OCI-LY1 (cell line): ENCODE measurements at regions not wholly inside any gene's neighbourhood (a gene's known extent, or its start where the extent isn't known, plus 50 kb on each side); places are given as distances from the start of the nearest gene placed in this dataset.

ENCODE experiments used
- H2AFZ ChIP-seq: fragments of 200-600 bp; sonication (generic), shearing (Covaris generic); 2 replicates; pipeline ENCODE4 v1.6.0; 2014; ENCODE audit warnings: antibody characterized with exemption, mild to moderate bottlenecking, low read length
- H3F3A ChIP-seq: fragments of 200-600 bp; sonication (generic), shearing (Covaris generic); 2 replicates; pipeline ENCODE4 v1.6.0; 2014; ENCODE audit warnings: mild to moderate bottlenecking, antibody characterized with exemption, low read length, moderate library complexity; ENCODE audit not compliant: insufficient read depth
- H3K27ac ChIP-seq: fragments of 200-600 bp; sonication (generic); 2 replicates; pipeline ENCODE4 v1.5.1; 2014; ENCODE audit warnings: low read length, mixed run types, mild to moderate bottlenecking, low read depth; ENCODE audit not compliant: poor library complexity, severe bottlenecking
- H3K27me3 ChIP-seq: fragments of 200-600 bp; sonication (generic); 2 replicates; pipeline ENCODE4 v1.6.0; 2014; ENCODE audit warnings: antibody characterized with exemption, mild to moderate bottlenecking, low read length, moderate library complexity; ENCODE audit not compliant: insufficient read depth
- H3K36me3 ChIP-seq: fragments of 200-600 bp; sonication (generic); 2 replicates; pipeline ENCODE4 v1.6.1; 2014; ENCODE audit warnings: mild to moderate bottlenecking, antibody characterized with exemption, low read length, moderate library complexity, mixed read lengths; ENCODE audit not compliant: insufficient read depth
- H3K4me1 ChIP-seq: fragments of 200-600 bp; sonication (generic); 2 replicates; pipeline ENCODE4 v1.5.1; 2014; ENCODE audit warnings: mild to moderate bottlenecking, low read length, moderate library complexity; ENCODE audit not compliant: insufficient read depth, severe bottlenecking
- H3K4me2 ChIP-seq: fragments of 200-600 bp; sonication (generic), shearing (Covaris generic); 2 replicates; pipeline ENCODE4 v1.6.1; 2014; ENCODE audit warnings: low read length
- H3K4me3 ChIP-seq: fragments of 200-600 bp; sonication (generic); 2 replicates; pipeline ENCODE4 v1.5.1; 2014; ENCODE audit warnings: low read length, low read depth, mild to moderate bottlenecking, mixed read lengths; ENCODE audit not compliant: poor library complexity, severe bottlenecking
- H3K79me2 ChIP-seq: fragments of 200-600 bp; shearing (Covaris generic); 2 replicates; pipeline ENCODE4 v1.6.1; 2016; ENCODE audit warnings: mixed run types, low read length, mixed read lengths; ENCODE audit not compliant: insufficient read depth
- H3K9ac ChIP-seq: fragments of 200-600 bp; sonication (generic), shearing (Covaris generic); 2 replicates; pipeline ENCODE4 v1.6.1; 2014; ENCODE audit warnings: mild to moderate bottlenecking, low read length, mixed read lengths
- H3K9me2 ChIP-seq: fragments of 200-600 bp; sonication (generic), shearing (Covaris generic); 2 replicates; pipeline ENCODE4 v1.6.1; 2014; ENCODE audit warnings: low read depth, mild to moderate bottlenecking, low read length, mixed read lengths
- H3K9me3 ChIP-seq: fragments of 200-600 bp; shearing (Covaris generic); 2 replicates; pipeline ENCODE4 v1.6.1; 2014; ENCODE audit warnings: low read length, mixed read lengths
- H4K20me1 ChIP-seq: fragments of 200-600 bp; sonication (generic), shearing (Covaris generic); 2 replicates; pipeline ENCODE4 v1.6.0; 2016; ENCODE audit warnings: mild to moderate bottlenecking, low read length; ENCODE audit not compliant: insufficient read depth
- EZH2 ChIP-seq: fragments of 200-600 bp; sonication (generic), shearing (Covaris generic); IDR thresholded peaks from 2 replicates; pipeline ENCODE4 v1.8.0; 2017; ENCODE audit warnings: borderline replicate concordance, mixed run types, mild to moderate bottlenecking, antibody characterized with exemption, low read length, moderate library complexity, mixed read lengths
- TF ChIP-seq, protein P1 (sequence below): fragments of 200-600 bp; sonication (generic), shearing (Covaris generic); IDR thresholded peaks from 2 replicates; pipeline ENCODE4 v1.5.1; 2017; ENCODE audit warnings: mild to moderate bottlenecking, antibody characterized with exemption, low read length, moderate library complexity, mixed read lengths

GRCh38 chr2:12498704-12499103 is 218.0 kb upstream of the TRIB2 start:
- no peaks in the 10 kb centered on the region for H3F3A ChIP-seq

GRCh38 chr2:12500899-12501298 is 215.8 kb upstream of the TRIB2 start:
- H3K79me2 ChIP-seq = no peaks in the 10 kb centered on the region
- no peaks in the 10 kb centered on the region for H3K9me2 ChIP-seq
- no peak overlapping the region for H2AFZ ChIP-seq
- H3K36me3 ChIP-seq = no peaks in the 10 kb centered on the region
- H3K9ac ChIP-seq = no peak overlapping the region
- no peak overlapping the region for H3K4me3 ChIP-seq
- H3K27me3 ChIP-seq = no peaks in the 10 kb centered on the region
- no peaks in the 10 kb centered on the region for H3K9me3 ChIP-seq
- H3F3A ChIP-seq = no peaks in the 10 kb centered on the region
- H3K4me2 ChIP-seq = no peak overlapping the region
- H3K27ac ChIP-seq = no peak overlapping the region
- peaks cover 7% of the 10 kb centered on the region for H3K4me1 ChIP-seq
- TF ChIP-seq, protein P1, sequence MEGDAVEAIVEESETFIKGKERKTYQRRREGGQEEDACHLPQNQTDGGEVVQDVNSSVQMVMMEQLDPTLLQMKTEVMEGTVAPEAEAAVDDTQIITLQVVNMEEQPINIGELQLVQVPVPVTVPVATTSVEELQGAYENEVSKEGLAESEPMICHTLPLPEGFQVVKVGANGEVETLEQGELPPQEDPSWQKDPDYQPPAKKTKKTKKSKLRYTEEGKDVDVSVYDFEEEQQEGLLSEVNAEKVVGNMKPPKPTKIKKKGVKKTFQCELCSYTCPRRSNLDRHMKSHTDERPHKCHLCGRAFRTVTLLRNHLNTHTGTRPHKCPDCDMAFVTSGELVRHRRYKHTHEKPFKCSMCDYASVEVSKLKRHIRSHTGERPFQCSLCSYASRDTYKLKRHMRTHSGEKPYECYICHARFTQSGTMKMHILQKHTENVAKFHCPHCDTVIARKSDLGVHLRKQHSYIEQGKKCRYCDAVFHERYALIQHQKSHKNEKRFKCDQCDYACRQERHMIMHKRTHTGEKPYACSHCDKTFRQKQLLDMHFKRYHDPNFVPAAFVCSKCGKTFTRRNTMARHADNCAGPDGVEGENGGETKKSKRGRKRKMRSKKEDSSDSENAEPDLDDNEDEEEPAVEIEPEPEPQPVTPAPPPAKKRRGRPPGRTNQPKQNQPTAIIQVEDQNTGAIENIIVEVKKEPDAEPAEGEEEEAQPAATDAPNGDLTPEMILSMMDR = no peak
- no peak for TF ChIP-seq EZH2
- no peaks in the 10 kb centered on the region for H4K20me1 ChIP-seq

More at GRCh38 chr2:12498704-12499103, 218.0 kb upstream of the TRIB2 start:
- H3K79me2 ChIP-seq = no peaks in the 10 kb centered on the region
- no peak overlapping the region for H3K4me2 ChIP-seq
- no peaks in the 10 kb centered on the region for H3K9me3 ChIP-seq
- peaks cover 7% of the 10 kb centered on the region for H3K4me1 ChIP-seq
- no peaks in the 10 kb centered on the region for H4K20me1 ChIP-seq
- H3K27me3 ChIP-seq = no peaks in the 10 kb centered on the region
- H3K36me3 ChIP-seq = no peaks in the 10 kb centered on the region
- H3K9me2 ChIP-seq = no peaks in the 10 kb centered on the region
- no peak for TF ChIP-seq EZH2
- TF ChIP-seq, protein P1 = no peak
- no peak overlapping the region for H3K27ac ChIP-seq
- no peak overlapping the region for H3K4me3 ChIP-seq
- H3K9ac ChIP-seq = no peak overlapping the region
- no peak overlapping the region for H2AFZ ChIP-seq

DNA sequence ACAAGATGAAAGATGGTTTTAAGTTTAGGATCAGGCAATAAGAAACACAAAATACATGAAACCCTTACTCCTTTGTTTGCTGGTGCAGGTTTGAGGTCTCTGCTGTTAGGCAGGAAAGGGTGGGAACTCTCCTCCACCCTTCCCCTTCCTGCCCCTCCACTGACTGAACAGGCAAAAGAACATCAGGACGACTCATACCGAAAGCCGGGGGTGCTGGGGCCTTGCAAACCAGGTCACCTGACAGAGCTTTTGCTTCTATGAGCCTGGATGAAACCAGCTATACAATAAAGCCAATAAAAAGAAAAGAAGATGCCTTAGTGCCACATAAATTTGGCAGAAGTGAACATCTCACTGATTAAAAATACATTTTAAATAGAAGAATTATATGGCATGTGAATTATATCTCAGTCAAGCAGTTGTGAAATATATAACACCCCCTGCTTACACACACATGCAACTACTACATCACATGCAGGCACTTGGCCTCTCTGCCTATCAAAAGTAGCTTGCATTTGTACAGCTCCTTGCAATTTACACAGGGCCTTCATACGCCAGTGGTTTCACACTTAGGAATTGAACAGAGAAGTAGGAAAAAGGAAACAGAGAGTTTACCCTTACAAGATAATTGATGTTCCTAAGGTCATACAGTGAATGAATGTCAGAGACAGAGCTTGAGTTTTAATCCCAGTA is 215.1 kb upstream of the TRIB2 start:
- no peaks in the 10 kb centered on the region for H3F3A ChIP-seq
- H3K27me3 ChIP-seq = no peaks in the 10 kb centered on the region
- no peak overlapping the region for H3K9ac ChIP-seq
- no peak overlapping the region for H3K4me3 ChIP-seq
- no peaks in the 10 kb centered on the region for H3K79me2 ChIP-seq
- no peak overlapping the region for H2AFZ ChIP-seq
- no peaks in the 10 kb centered on the region for H4K20me1 ChIP-seq
- peaks cover 7% of the 10 kb centered on the region for H3K4me1 ChIP-seq
- no peaks in the 10 kb centered on the region for H3K9me3 ChIP-seq
- no peaks in the 10 kb centered on the region for H3K36me3 ChIP-seq
- TF ChIP-seq, protein P1 = no peak
- no peak for TF ChIP-seq EZH2
- H3K4me2 ChIP-seq = no peak overlapping the region
- no peak overlapping the region for H3K27ac ChIP-seq
- H3K9me2 ChIP-seq = no peaks in the 10 kb centered on the region
